ENCODE measurements at regions not wholly inside any gene's neighbourhood (a gene's known extent, or its start where the extent isn't known, plus 50 kb on each side); places are given as distances from the start of the nearest gene placed in this dataset.
A peak's percentile ranks its signal among the peaks of the same experiment; 100 is the strongest.

DNA sequence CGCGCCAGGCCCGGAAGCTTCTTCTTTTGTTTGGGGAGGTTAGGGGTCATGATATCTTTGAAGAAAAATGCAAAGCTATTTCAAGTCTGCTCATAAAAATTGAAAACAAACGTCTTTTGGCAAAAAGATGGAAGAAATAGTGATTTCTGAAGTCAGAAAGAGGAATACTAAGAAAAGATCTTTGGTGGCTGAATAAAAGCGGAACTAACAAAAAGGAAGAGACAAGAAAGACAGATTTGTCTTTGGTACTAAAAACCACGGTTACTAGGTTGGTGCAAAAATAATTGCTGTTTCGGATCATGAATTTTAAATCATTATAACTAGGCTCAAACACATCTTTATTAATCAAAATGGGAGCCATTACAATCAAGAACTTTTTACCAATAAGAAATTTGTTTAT lies 164.6 kb upstream of the TRIB2 start:
- WGBS (ENCODE audit: insufficient coverage) = 85% methylated on average over 4 of the region's 7 CpGs
- Histone ChIP-seq H3K79me2 (ENCODE audit: control insufficient read depth, insufficient read depth, low read length) (no peaks in the 10 kb centered on the region), H3K4me1 (ENCODE audit: control insufficient read depth in 2 of 2, insufficient read depth in 2 of 2, low read length in 2 of 2) (peaks cover 23 to 32% of the 10 kb centered on the region in 2 donors), H3K4me2 (replicated peaks; ENCODE audit: low read depth, low read length, poor library complexity, severe bottlenecking) (peak overlapping the region; percentile 23), H3K9me3 (ENCODE audit: control extremely low read depth in 1 of 3, control insufficient read depth in 2 of 3, insufficient read depth in 1 of 3, low read length in 2 of 3) (no peaks in the 10 kb centered on the region), H3K4me3 (ENCODE audit: control extremely low read depth in 1 of 5, extremely low read depth in 1 of 5, insufficient read depth in 1 of 5, low read depth in 2 of 5, low read length in 4 of 5) (peak overlapping the region in 3 of 5 experiments; percentile 1 to 38 (median 26)), H4K20me1 (ENCODE audit: control insufficient read depth, insufficient read depth, low read length, poor library complexity, severe bottlenecking) (no peaks in the 10 kb centered on the region), H3K36me3 (replicated peaks in 1 of 2; ENCODE audit: control extremely low read depth in 1 of 2, control insufficient read depth in 1 of 2, extremely low read depth in 1 of 2, insufficient read depth in 2 of 2, low read length in 1 of 2) (no peaks in the 10 kb centered on the region), H3K27me3 (replicated peaks in 1 of 4; ENCODE audit: control extremely low read depth in 1 of 4, control insufficient read depth in 3 of 4, insufficient read depth in 4 of 4, low read length in 3 of 4) (no peaks in the 10 kb centered on the region), H3K9ac (ENCODE audit: low read length) (peak overlapping the region; percentile 33), H2AFZ (ENCODE audit: insufficient read depth, low read depth, low read length, poor library complexity, severe bottlenecking) (no peak overlapping the region), H3K27ac (ENCODE audit: low read length in 2 of 2) (no peak overlapping the region)
- Mint-ChIP-seq H3K4me1 (peaks cover 45% of the 10 kb centered on the region), H3K9me3 (ENCODE audit: insufficient read depth) (no peaks in the 10 kb centered on the region), H3K27ac (peak overlapping the region; percentile 86), H3K27me3 (no peaks in the 10 kb centered on the region), H3K4me3 (peak overlapping the region; percentile 78)
- intact Hi-C loops (cut with micrococcal nuclease) = loop anchor here (5.0 kb wide), 1 partner anchor 35 kb away; no protein-coding TSS in a partner anchor
- CTCF ChIA-PET = interaction anchor here (0.7 to 1.0 kb wide), 2 partner anchors 8 to 96 kb away, joined by 3 read pairs; no protein-coding TSS in a partner anchor
- ATAC-seq (ENCODE audit: low read depth) = no peak
- POLR2A ChIA-PET = interaction anchor here (0.6 to 0.7 kb wide), 2 partner anchors 39 to 709 kb away, joined by 3 read pairs; no protein-coding TSS in a partner anchor
- peak; percentile 34 for DNase-seq
- no peak for TF ChIP-seq EZH2 (IDR thresholded peaks at IDR 0.05; ENCODE audit: borderline replicate concordance, insufficient read depth, low read depth, low read length, poor library complexity, severe bottlenecking)
- TF ChIP-seq, protein P1, sequence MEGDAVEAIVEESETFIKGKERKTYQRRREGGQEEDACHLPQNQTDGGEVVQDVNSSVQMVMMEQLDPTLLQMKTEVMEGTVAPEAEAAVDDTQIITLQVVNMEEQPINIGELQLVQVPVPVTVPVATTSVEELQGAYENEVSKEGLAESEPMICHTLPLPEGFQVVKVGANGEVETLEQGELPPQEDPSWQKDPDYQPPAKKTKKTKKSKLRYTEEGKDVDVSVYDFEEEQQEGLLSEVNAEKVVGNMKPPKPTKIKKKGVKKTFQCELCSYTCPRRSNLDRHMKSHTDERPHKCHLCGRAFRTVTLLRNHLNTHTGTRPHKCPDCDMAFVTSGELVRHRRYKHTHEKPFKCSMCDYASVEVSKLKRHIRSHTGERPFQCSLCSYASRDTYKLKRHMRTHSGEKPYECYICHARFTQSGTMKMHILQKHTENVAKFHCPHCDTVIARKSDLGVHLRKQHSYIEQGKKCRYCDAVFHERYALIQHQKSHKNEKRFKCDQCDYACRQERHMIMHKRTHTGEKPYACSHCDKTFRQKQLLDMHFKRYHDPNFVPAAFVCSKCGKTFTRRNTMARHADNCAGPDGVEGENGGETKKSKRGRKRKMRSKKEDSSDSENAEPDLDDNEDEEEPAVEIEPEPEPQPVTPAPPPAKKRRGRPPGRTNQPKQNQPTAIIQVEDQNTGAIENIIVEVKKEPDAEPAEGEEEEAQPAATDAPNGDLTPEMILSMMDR (IDR thresholded peaks at IDR 0.05) = no peak

DNA sequence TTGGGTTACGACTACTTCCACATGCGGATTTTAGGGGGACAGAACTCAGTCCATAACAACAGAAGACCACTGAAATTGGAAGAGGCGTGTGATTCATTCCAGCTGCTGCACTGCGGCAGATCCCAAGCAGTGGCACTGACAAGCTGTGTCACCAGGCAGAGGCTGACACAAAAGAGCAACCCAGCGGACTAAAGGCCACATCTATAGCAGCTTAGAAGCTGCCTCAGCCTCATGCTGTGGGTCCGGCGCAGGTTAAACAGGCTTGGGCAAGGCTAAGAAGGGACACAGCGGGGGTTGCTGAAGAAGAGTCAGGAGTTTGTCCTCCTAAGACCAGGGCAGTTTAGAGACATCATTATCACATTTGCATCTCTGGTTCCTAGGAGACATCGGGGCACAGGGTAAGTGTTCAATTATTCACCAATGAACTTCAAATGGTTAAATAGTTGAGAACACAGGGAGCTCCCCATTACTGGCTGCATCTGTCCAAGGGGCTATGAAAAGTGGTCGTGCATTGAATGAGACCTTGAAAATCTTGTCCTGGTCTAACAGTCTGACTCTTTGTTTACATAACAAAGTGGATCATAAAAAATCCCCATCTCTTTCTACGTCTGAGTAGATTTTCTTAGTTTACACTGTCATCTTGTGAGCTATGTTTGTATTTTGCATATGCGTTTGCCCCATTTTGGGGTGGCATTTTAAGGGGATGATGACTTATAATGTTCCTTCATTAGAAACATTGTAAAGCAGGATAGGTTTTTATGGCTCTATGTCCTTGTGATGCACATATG lies 162.3 kb upstream of the TRIB2 start:
- no peaks in the 10 kb centered on the region for H3K9me3 ChIP-seq (ENCODE audit: control extremely low read depth in 1 of 3, control insufficient read depth in 2 of 3, insufficient read depth in 1 of 3, low read length in 2 of 3)
- no peaks in the 10 kb centered on the region for H3K79me2 ChIP-seq (ENCODE audit: control insufficient read depth, insufficient read depth, low read length)
- H3K27ac ChIP-seq (ENCODE audit: low read length in 2 of 2) = no peak overlapping the region
- peaks cover 23 to 32% of the 10 kb centered on the region in 2 donors for H3K4me1 ChIP-seq (ENCODE audit: control insufficient read depth in 2 of 2, insufficient read depth in 2 of 2, low read length in 2 of 2)
- WGBS (ENCODE audit: insufficient coverage) = 93% methylated on average over 8 of the region's 12 CpGs
- ChIA-PET CTCF (interaction anchor here (0.8 to 3.1 kb wide), 3 partner anchors 48 to 376 kb away, joined by 3 to 18 read pairs (median 5); partner anchors contain the start of gene TRIB2), POLR2A (no interaction called here)
- intact Hi-C loops (cut with micrococcal nuclease) = loop anchor here (5.0 kb wide), 2 partner anchors 33 to 163 kb away; partner anchors contain the start of gene TRIB2
- DNase-seq (peak; percentile 13), ATAC-seq (ENCODE audit: low read depth) (peak; percentile 16)
- H3K36me3 ChIP-seq (replicated peaks in 1 of 2; ENCODE audit: control extremely low read depth in 1 of 2, control insufficient read depth in 1 of 2, extremely low read depth in 1 of 2, insufficient read depth in 2 of 2, low read length in 1 of 2) = no peaks in the 10 kb centered on the region
- no peaks in the 10 kb centered on the region for H3K27me3 ChIP-seq (replicated peaks in 1 of 4; ENCODE audit: control extremely low read depth in 1 of 4, control insufficient read depth in 3 of 4, insufficient read depth in 4 of 4, low read length in 3 of 4)
- H2AFZ ChIP-seq (ENCODE audit: insufficient read depth, low read depth, low read length, poor library complexity, severe bottlenecking) = peak overlapping the region; percentile 14
- Mint-ChIP-seq H3K4me1 (peaks cover 45% of the 10 kb centered on the region), H3K4me3 (peak overlapping the region; percentile 60), H3K9me3 (ENCODE audit: insufficient read depth) (no peaks in the 10 kb centered on the region), H3K27me3 (no peaks in the 10 kb centered on the region), H3K27ac (peak overlapping the region; percentile 69)
- TF ChIP-seq EZH2 (IDR thresholded peaks at IDR 0.05; ENCODE audit: borderline replicate concordance, insufficient read depth, low read depth, low read length, poor library complexity, severe bottlenecking) = no peak
- TF ChIP-seq, protein P1 (IDR thresholded peaks at IDR 0.05) = no peak
- H4K20me1 ChIP-seq (ENCODE audit: control insufficient read depth, insufficient read depth, low read length, poor library complexity, severe bottlenecking) = no peaks in the 10 kb centered on the region
- H3K4me2 ChIP-seq (replicated peaks; ENCODE audit: low read depth, low read length, poor library complexity, severe bottlenecking) = peak overlapping the region; percentile 46
- H3K4me3 ChIP-seq (ENCODE audit: control extremely low read depth in 1 of 5, extremely low read depth in 1 of 5, insufficient read depth in 1 of 5, low read depth in 2 of 5, low read length in 4 of 5) = no peak overlapping the region
- no peak overlapping the region for H3K9ac ChIP-seq (ENCODE audit: low read length)

All from B cell (primary cell).